NCI-H1417 treated with DMSO at 0.1 percent for 48 hours (cell line): ENCODE measurements at regions not wholly inside any gene's neighbourhood (a gene's known extent, or its start where the extent isn't known, plus 50 kb on each side); places are given as distances from the start of the nearest gene placed in this dataset.

Experiments used
- DNase-seq: peaks from one replicate; lab custom pipeline; 2025; lab: John Stamatoyannopoulos, UW

GRCh38 chr1:219401724-219402625 lies 210.9 kb downstream of the ZC3H11B start:
- no peak for DNase-seq

- DNase-seq, result no peak
These were observed 213.5 kb downstream of the ZC3H11B start for GRCh38 chr1:219399446-219399845.

DNA sequence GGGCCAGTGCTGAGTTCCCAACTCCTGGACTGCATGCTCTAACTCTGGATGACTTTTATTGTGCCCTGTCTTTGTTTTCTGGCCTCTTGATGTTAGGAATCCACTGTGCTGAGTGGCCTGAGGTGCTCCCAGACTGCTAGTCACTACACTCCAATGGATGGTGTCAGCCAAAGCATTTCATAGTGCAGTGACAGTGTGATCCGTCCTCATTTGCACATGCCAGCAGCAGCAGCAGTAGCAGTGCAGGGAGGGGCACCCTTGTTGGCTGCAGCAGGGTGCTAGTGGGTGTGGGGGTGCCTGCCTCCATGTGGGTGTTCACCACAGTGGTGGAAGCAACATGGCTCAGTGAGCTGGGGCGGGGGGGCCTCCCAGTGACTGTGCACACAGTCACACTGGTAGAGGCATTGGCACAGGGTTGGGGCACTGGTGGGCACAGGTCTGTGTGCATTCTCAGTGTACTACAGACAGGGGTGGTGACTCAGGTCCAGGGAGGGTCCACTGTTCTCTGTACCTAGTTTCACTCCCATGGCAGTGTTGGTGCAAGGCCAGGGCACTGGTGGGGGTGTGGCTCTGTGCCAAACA lies 214.0 kb downstream of the ZC3H11B start:
- no peak for DNase-seq

DNA sequence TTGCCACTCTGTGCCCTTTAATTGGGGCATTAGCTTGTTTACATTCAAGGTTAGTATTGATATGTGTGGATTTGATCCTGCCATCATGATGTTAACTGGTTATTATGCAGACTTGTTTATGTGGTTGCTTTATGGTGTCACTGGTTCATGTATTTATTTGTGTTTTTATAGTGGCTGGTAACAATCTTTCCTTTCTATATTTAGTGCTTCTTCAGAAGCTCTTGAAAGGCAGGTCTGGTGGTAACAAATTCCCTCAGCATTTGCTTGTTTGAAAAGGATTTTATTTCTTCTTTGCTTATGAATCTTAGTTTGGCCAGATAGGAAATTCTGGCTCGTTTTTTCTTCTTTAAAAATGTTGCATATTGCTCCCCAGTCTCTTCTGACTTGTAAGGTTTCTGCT lies 215.4 kb downstream of the ZC3H11B start:
- DNase-seq, result no peak

GRCh38 chr1:219391297-219391696 lies 217.6 kb downstream of the LYPLAL1 start:
- no peak for DNase-seq

DNA sequence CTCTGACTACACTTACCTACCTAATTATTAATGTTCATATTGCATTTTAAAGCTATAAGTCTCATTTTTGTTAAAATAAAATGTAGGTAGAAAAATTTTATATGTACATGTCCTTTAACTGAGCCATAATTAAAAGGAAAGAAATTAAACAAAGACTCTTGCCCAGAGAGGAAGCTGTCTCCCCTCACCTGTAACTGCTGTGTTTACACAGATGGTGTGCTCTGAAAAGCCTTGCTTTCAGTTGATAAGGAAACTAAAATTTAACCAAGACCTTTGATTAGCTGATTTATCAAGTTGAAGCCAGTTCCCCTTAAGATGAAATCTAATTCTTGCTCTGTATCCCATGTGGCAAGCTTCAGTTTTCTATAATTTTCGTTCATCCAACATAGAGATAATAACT lies 213.5 kb downstream of the LYPLAL1 start:
- no peak for DNase-seq

DNA sequence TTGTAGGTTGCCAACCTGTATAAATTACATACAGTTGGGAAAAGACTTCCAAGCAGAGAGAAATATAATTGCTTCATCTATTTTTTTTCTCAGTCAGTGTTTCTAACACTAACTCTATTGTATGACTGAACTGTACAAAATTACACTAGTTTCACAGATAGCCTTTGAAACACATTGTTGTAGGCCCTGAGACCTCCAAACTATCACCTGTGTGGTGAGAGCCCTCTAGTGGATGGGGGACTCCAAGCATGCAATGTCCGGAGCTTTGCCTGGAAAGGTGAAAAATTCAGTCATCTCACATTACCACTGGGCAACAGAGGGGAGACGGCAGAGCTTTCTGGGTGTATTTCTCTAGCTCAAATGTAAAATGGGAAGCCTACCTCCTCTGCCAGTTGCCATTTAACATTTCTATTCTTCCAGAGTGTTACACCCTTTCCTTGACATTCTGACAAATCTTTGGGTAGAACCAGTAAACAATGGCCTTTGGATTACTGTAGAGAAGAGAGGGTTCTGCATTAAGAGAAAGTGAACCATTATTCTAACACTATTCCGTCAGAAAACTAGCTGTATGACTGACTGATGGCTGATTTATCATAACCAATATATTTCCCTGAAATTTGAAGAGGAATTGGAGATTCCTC lies 212.2 kb downstream of the LYPLAL1 start:
- DNase-seq, result no peak

GRCh38 chr1:219383281-219383680 lies 209.6 kb downstream of the LYPLAL1 start:
- no peak for DNase-seq

GRCh38 chr1:219381396-219381795 lies 207.7 kb downstream of the LYPLAL1 start:
- no peak for DNase-seq

GRCh38 chr1:219380463-219380862 lies 206.8 kb downstream of the LYPLAL1 start:
- no peak for DNase-seq

GRCh38 chr1:219379691-219380090 lies 206.0 kb downstream of the LYPLAL1 start:
- no peak for DNase-seq

- no peak for DNase-seq
These were observed 201.0 kb downstream of the LYPLAL1 start for GRCh38 chr1:219374636-219375035.

DNA sequence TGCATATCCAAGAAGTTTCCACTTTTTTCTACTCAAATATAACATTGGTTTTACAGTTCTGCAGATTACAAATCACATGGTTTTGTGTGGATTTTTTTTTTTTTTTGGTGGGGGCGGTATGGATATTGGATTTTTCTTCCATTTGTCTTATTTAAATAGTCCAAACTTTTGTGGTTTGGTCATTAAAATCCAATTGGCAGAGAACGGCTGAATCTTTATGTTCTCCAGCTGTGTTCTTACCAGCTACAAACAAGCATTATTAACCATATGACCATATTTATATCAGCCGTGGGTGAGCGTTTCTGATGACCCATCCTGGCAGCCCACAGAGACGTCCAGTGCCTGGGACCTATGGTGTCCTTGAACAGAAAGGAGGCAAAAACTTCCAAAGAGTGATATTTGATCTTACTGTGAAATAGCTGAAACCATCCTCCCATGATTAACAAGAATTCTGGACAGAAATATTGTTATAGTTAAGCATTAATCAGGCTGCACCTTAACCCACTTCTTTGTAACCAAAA lies 200.4 kb downstream of the LYPLAL1 start:
- no peak for DNase-seq

DNA sequence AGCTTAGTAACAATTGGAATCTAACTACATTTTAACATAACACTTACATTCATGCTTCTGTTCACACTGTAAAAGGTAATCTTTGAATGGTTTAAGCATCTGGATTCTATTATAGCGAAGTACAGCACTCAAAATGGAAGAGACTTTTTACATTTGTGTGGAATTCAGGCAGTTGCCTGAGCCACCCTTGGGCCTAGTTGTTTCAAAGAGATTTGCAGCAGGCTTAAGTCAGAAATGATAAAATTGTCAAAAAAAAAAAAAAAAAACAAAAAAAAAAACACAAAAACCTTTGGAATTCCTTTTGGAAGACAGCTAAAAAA lies 199.9 kb downstream of the LYPLAL1 start:
- DNase-seq, result no peak

DNA sequence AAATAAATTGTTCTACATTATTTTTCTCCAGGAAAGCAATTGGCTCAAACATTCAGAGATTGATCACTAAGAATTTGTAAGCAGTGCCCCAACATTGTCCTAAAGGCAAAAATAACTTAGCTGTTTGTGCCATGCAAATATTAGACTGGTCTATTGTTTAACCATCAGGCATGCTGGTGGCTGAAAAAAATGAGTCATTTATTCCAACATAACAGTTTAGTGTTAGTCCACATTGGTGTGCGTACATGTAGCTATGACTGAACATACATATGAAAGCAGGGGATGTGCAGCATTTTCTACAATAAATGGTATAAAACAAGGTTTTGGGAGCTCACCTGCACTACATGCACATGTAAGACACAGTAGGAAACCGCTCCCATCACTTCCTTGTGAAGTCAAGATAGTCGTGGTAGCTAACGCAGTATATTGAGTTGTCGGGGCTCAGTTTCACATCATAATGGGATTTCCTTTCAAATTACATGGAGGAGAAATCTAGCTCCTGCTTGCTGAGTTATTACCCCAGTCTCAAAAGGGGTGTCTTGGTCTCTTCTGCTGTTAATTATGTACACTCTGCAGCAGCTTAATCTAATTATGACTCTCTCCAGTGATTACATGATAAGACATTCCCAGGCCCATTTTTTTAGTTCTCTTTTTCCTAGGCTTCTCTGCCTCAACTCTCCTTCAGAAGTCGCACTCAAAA lies 199.4 kb downstream of the LYPLAL1 start:
- DNase-seq, result no peak

- no peak for DNase-seq
These were observed 197.8 kb downstream of the LYPLAL1 start for GRCh38 chr1:219371471-219371870.

DNA sequence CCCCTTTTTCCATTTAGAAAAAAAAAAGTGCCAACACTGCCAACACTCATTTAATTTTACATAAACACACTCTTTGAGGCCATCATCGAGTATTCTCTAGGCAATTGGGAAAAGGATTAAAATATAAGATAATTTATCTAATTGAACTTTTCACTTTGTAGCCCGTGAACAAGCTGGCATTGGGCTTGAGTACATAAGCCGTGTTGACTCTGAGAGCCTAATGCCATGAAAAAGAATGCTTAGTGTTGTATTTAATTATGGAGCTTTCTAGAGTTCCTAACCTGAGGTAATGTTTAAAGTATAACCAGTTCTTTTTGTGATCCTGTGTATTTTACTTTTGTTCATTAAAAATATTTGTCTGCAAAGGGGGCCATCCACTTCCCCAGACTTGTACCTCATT lies 193.8 kb downstream of the LYPLAL1 start:
- DNase-seq, result no peak

DNA sequence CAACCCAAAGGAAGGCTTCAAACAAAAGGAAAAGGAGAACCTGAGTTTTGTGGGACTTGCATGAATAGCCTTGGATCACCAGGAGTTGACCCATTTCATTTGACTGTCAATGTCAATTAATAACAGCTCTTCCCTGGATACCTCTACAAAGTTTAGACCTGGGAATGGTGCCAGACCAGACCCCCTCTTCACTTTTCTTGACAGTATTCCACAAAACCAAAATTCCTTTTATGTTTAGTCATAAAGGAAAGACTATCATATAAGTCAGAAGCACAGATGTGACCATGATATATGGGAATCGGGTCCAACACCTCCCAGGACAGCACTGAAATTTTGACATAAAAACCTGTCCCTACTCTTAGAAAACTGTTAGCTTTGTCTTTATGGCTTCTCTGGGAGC lies 191.8 kb downstream of the LYPLAL1 start:
- no peak for DNase-seq

GRCh38 chr1:219362702-219363101 lies 189.0 kb downstream of the LYPLAL1 start:
- no peak for DNase-seq

- DNase-seq, result no peak
These were observed 185.4 kb downstream of the LYPLAL1 start for GRCh38 chr1:219359126-219359525.

GRCh38 chr1:219358080-219358479 lies 184.4 kb downstream of the LYPLAL1 start:
- DNase-seq, result no peak

DNA sequence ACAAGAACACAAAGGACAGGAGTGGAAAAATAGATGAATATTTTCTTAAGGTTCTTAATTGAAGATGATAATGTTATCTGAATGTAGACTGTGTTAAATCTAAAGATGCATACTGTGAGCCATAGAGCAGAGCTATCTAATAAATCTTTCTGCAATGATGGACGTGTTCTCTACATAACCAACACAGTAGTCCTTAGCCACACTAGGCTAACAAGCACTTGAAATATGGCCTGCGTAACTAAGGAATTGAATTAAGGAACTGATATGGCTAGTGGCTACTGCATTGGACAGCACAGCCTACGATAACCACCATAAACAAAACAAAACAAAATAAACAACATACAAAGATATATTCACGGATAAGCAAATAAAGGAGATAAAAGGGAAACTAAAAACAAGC lies 181.3 kb downstream of the LYPLAL1 start:
- DNase-seq, result no peak
